HEK293T (cell line): ENCODE measurements at regions not wholly inside any gene's neighbourhood (a gene's known extent, or its start where the extent isn't known, plus 50 kb on each side); places are given as distances from the start of the nearest gene placed in this dataset.

Source experiments
- L3MBTL2 ChIP-seq: fragments of 450-650 bp; conservative IDR thresholded peaks from 2 replicates; pipeline ENCODE4 v1.6.1; 2016; ENCODE audit warnings: mild to moderate bottlenecking
- SUZ12 ChIP-seq: fragments of 450-650 bp; IDR thresholded peaks from 2 replicates; pipeline ENCODE4 v1.6.1; 2016; ENCODE audit warnings: mild to moderate bottlenecking

- no peak for TF ChIP-seq SUZ12
- TF ChIP-seq L3MBTL2: no peak
Measured at GRCh38 chr3:153956613-153957012, 164.6 kb upstream of the ARHGEF26 start.
